HG03442 (cell line): ENCODE measurements at regions not wholly inside any gene's neighbourhood (a gene's known extent, or its start where the extent isn't known, plus 50 kb on each side); places are given as distances from the start of the nearest gene placed in this dataset.
"Not testable (repeated sequence)": the region's sequence is repeated elsewhere in the genome, so short reads cannot be mapped to it uniquely, and the experiment has no call there.

Source experiments
- ATAC-seq: cut with Tn5 transposase; IDR thresholded peaks from one replicate; pipeline ENCODE4 v1.9.1; 2021; ENCODE audit warnings: mild to moderate bottlenecking, moderate library complexity; ENCODE audit not compliant: unreplicated experiment

GRCh38 chr13:66154976-66155375 is 1075.2 kb downstream of the PCDH9 start:
- ATAC-seq = no peak

- no peak for ATAC-seq
Observed at GRCh38 chr13:66154354-66154753, 1075.8 kb downstream of the PCDH9 start.

- ATAC-seq = no peak
Observed at GRCh38 chr13:66152596-66152995, 1077.5 kb downstream of the PCDH9 start.

- not testable (repeated sequence) for ATAC-seq
Observed at GRCh38 chr13:66144357-66144756, 1085.8 kb downstream of the PCDH9 start.

GRCh38 chr13:66139701-66140100 is 1090.4 kb downstream of the PCDH9 start:
- ATAC-seq = no peak

- ATAC-seq = no peak
Observed at GRCh38 chr13:66139250-66139649, 1090.9 kb downstream of the PCDH9 start.

- peak; percentile 84 for ATAC-seq
Observed at GRCh38 chr13:66138172-66138811, 1091.8 kb downstream of the PCDH9 start.

- no peak for ATAC-seq
Observed at GRCh38 chr13:66137384-66137783, 1092.8 kb downstream of the PCDH9 start.

- ATAC-seq = peak; percentile 87
Observed at GRCh38 chr13:66128692-66129269, 1101.4 kb downstream of the PCDH9 start.

- no peak for ATAC-seq
Observed at GRCh38 chr13:66128201-66128600, 1101.9 kb downstream of the PCDH9 start.

- ATAC-seq = no peak
Observed at GRCh38 chr13:66117563-66117962, 1112.6 kb downstream of the PCDH9 start.

GRCh38 chr13:66113882-66114526 is 1116.1 kb downstream of the PCDH9 start:
- no peak for ATAC-seq

- no peak for ATAC-seq
Observed at GRCh38 chr13:66111628-66112027, 1118.5 kb downstream of the PCDH9 start.

- ATAC-seq = no peak
Observed at GRCh38 chr13:66106246-66106645, 1123.9 kb downstream of the PCDH9 start.

GRCh38 chr13:66102864-66103263 is 1127.3 kb downstream of the PCDH9 start:
- no peak for ATAC-seq

- no peak for ATAC-seq
Observed at GRCh38 chr13:66099825-66100224, 1130.3 kb downstream of the PCDH9 start.

GRCh38 chr13:66098931-66099628 is 1131.1 kb downstream of the PCDH9 start:
- no peak for ATAC-seq

GRCh38 chr13:66089711-66090110 is 1140.4 kb downstream of the PCDH9 start:
- no peak for ATAC-seq

- ATAC-seq = no peak
Observed at GRCh38 chr13:66087269-66087710, 1142.8 kb downstream of the PCDH9 start.

GRCh38 chr13:66077132-66077689 is 1152.9 kb downstream of the PCDH9 start:
- no peak for ATAC-seq

- ATAC-seq = no peak
Observed at GRCh38 chr13:66076417-66076816, 1153.7 kb downstream of the PCDH9 start.
